GM19351 (cell line): ENCODE measurements at regions not wholly inside any gene's neighbourhood (a gene's known extent, or its start where the extent isn't known, plus 50 kb on each side); places are given as distances from the start of the nearest gene placed in this dataset.
"Not testable (repeated sequence)": the region's sequence is repeated elsewhere in the genome, so short reads cannot be mapped to it uniquely, and the experiment has no call there.

ENCODE experiments used
- ATAC-seq: cut with Tn5 transposase; IDR thresholded peaks from one replicate; pipeline ENCODE4 v1.9.1; 2021; ENCODE audit warnings: mild to moderate bottlenecking, moderate library complexity; ENCODE audit not compliant: unreplicated experiment

GRCh38 chr6:125643967-125644661 is 105.3 kb upstream of the HEY2 start:
- ATAC-seq, result not testable (repeated sequence)

GRCh38 chr6:125647391-125647790 is 102.0 kb upstream of the HEY2 start:
- ATAC-seq, result no peak

GRCh38 chr6:125653752-125654151 is 95.7 kb upstream of the HEY2 start:
- ATAC-seq, result not testable (repeated sequence)

GRCh38 chr6:125655511-125655910 is 93.9 kb upstream of the HEY2 start:
- ATAC-seq, result no peak

- ATAC-seq, result no peak
Measured at GRCh38 chr6:125656287-125656870, 93.1 kb upstream of the HEY2 start.

GRCh38 chr6:125658136-125658535 is 91.3 kb upstream of the HEY2 start:
- no peak for ATAC-seq

GRCh38 chr6:125658759-125659431 is 90.5 kb upstream of the HEY2 start:
- no peak for ATAC-seq

- ATAC-seq, result no peak
Measured at GRCh38 chr6:125659887-125660286, 89.5 kb upstream of the HEY2 start.

GRCh38 chr6:125662296-125662695 is 87.1 kb upstream of the HEY2 start:
- ATAC-seq, result no peak

GRCh38 chr6:125665295-125665814 is 84.1 kb upstream of the HEY2 start:
- ATAC-seq, result no peak

GRCh38 chr6:125667326-125667725 is 82.1 kb upstream of the HEY2 start:
- ATAC-seq, result no peak

- no peak for ATAC-seq
Measured at GRCh38 chr6:125668071-125668470, 81.4 kb upstream of the HEY2 start.

- ATAC-seq, result no peak
Measured at GRCh38 chr6:125670568-125670967, 78.9 kb upstream of the HEY2 start.

- ATAC-seq, result no peak
Measured at GRCh38 chr6:125671323-125671722, 78.1 kb upstream of the HEY2 start.

- ATAC-seq, result no peak
Measured at GRCh38 chr6:125674230-125674629, 75.2 kb upstream of the HEY2 start.

GRCh38 chr6:125678601-125679000 is 70.8 kb upstream of the HEY2 start:
- no peak for ATAC-seq

- ATAC-seq, result no peak
Measured at GRCh38 chr6:125679128-125679527, 70.3 kb upstream of the HEY2 start.

GRCh38 chr6:125679651-125680050 is 69.8 kb upstream of the HEY2 start:
- ATAC-seq, result no peak

GRCh38 chr6:125682939-125683338 is 66.5 kb upstream of the HEY2 start:
- no peak for ATAC-seq

GRCh38 chr6:125688138-125688537 is 61.3 kb upstream of the HEY2 start:
- ATAC-seq, result no peak

- no peak for ATAC-seq
Measured at GRCh38 chr6:125693480-125693879, 56.0 kb upstream of the HEY2 start.

GRCh38 chr6:125699591-125699990 is 49.8 kb upstream of the HEY2 start:
- no peak for ATAC-seq
